AG04450 (cell line): ENCODE measurements at regions not wholly inside any gene's neighbourhood (a gene's known extent, or its start where the extent isn't known, plus 50 kb on each side); places are given as distances from the start of the nearest gene placed in this dataset.

Experiments used
- CTCF ChIA-PET: fragments of 300-600, 350-600 bp; formaldehyde crosslinking; extraction: SDS; loops from one replicate; lab custom pipeline; 2022; ENCODE audit warnings: antibody characterized with exemption, inconsistent platforms; lab: Charles Lee
- POLR2A ChIA-PET: fragments of 350-600 bp; formaldehyde crosslinking; extraction: SDS; loops from one replicate; lab custom pipeline; 2021; ENCODE audit warnings: antibody characterized with exemption, inconsistent platforms; lab: Yijun Ruan, JAX
- DNase-seq: peaks from one replicate; pipeline ENCODE4 v3.0.0-alpha.2; 2011; ENCODE audit warnings: low read depth, low spot score
- H3K27ac ChIP-seq: one replicate; pipeline ENCODE4 v1.5.1; 2012; ENCODE audit warnings: low read depth, low read length, control low read depth
- H3K27me3 ChIP-seq: one replicate; pipeline ENCODE4 v1.6.0; 2012; ENCODE audit warnings: low read length; ENCODE audit not compliant: control insufficient read depth, insufficient read depth
- H3K4me3 ChIP-seq: 2 replicates; pipeline ENCODE4 v1.5.1; 2011; ENCODE audit warnings: mild to moderate bottlenecking, low read depth, low read length, control low read depth
- H3K9me3 ChIP-seq: 2 replicates; pipeline ENCODE4 v1.5.1; 2012; ENCODE audit warnings: low read length; ENCODE audit not compliant: control insufficient read depth, insufficient read depth
- CTCF ChIP-seq: IDR thresholded peaks from 2 replicates; pipeline ENCODE4 v1.5.1; 2011; ENCODE audit warnings: low read depth, low read length, control low read depth, inconsistent platforms

GRCh38 chr5:25892211-25892610, 1146.2 kb downstream of the CDH9 start:
- DNase-seq = no peak
- H3K9me3 ChIP-seq = peaks cover 6% of the 10 kb centered on the region; the same call in 1 of the 2 replicates
- H3K4me3 ChIP-seq = no peak overlapping the region
- POLR2A ChIA-PET = no interaction called here
- no peaks in the 10 kb centered on the region for H3K27me3 ChIP-seq
- H3K27ac ChIP-seq = no peak overlapping the region
- no peak for TF ChIP-seq CTCF
- CTCF ChIA-PET = no interaction called here

GRCh38 chr5:25891691-25892090, 1146.7 kb downstream of the CDH9 start:
- CTCF ChIA-PET = no interaction called here
- Histone ChIP-seq H3K4me3 (no peak overlapping the region), H3K9me3 (peaks cover 6% of the 10 kb centered on the region; the same call in 1 of the 2 replicates), H3K27me3 (no peaks in the 10 kb centered on the region), H3K27ac (no peak overlapping the region)
- no peak for DNase-seq
- POLR2A ChIA-PET = no interaction called here
- no peak for TF ChIP-seq CTCF

GRCh38 chr5:25881318-25882036, 1156.9 kb downstream of the CDH9 start:
- no peak for TF ChIP-seq CTCF
- CTCF ChIA-PET = no interaction called here
- POLR2A ChIA-PET = no interaction called here
- Histone ChIP-seq H3K27me3 (no peaks in the 10 kb centered on the region), H3K9me3 (peaks cover 6% of the 10 kb centered on the region; the same call in 1 of the 2 replicates), H3K27ac (no peak overlapping the region), H3K4me3 (no peak overlapping the region)
- no peak for DNase-seq

- no peak for DNase-seq
- Histone ChIP-seq H3K9me3 (peaks cover 7% of the 10 kb centered on the region; the same call in 1 of the 2 replicates), H3K27ac (no peak overlapping the region), H3K27me3 (no peaks in the 10 kb centered on the region), H3K4me3 (no peak overlapping the region)
- ChIA-PET POLR2A (no interaction called here), CTCF (no interaction called here)
- no peak for TF ChIP-seq CTCF
These were observed 1174.6 kb downstream of the CDH9 start for GRCh38 chr5:25863811-25864210.

- H3K9me3 ChIP-seq = peaks cover 15% of the 10 kb centered on the region; the same call in 1 of the 2 replicates
- POLR2A ChIA-PET = no interaction called here
- no peaks in the 10 kb centered on the region for H3K27me3 ChIP-seq
- CTCF ChIA-PET = no interaction called here
- H3K27ac ChIP-seq = no peak overlapping the region
- no peak for TF ChIP-seq CTCF
- no peak for DNase-seq
- no peak overlapping the region for H3K4me3 ChIP-seq
These were observed 1176.1 kb downstream of the CDH9 start for GRCh38 chr5:25862276-25862675.
